ENCODE measurements at regions not wholly inside any gene's neighbourhood (a gene's known extent, or its start where the extent isn't known, plus 50 kb on each side); places are given as distances from the start of the nearest gene placed in this dataset.

DNA sequence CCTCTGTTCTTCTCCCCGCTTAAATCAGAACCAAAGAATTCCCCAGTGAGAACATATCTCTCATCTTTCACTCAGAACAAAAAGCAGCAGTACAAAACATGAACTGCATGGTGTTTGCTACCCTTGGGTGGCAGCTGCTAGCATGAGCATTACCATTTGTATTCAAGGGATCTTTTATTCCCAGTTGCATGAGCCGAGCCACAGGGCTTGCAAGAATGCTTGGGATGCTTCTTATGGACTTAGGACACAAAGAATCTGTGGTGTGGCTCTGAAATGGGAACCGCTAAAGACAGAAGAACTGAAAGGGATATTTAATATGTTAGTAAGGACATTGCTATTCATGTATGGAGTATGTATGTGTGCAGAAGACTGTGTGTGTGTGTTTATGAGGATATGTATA is 190.6 kb downstream of the TMX1 start:
- DNase-seq (no peak), ATAC-seq (ENCODE audit: low read depth) (no peak)
- no peaks in the 10 kb centered on the region for H3K4me1 Mint-ChIP-seq
- H3K36me3 Mint-ChIP-seq = no peaks in the 10 kb centered on the region
- no peak overlapping the region for H3K4me3 Mint-ChIP-seq
- POLR2A ChIA-PET = no interaction called here
- peaks cover 29% of the 10 kb centered on the region for H3K27me3 Mint-ChIP-seq
- peaks cover 3% of the 10 kb centered on the region for H3K9me3 Mint-ChIP-seq
- H3K27ac Mint-ChIP-seq = no peak overlapping the region

DNA sequence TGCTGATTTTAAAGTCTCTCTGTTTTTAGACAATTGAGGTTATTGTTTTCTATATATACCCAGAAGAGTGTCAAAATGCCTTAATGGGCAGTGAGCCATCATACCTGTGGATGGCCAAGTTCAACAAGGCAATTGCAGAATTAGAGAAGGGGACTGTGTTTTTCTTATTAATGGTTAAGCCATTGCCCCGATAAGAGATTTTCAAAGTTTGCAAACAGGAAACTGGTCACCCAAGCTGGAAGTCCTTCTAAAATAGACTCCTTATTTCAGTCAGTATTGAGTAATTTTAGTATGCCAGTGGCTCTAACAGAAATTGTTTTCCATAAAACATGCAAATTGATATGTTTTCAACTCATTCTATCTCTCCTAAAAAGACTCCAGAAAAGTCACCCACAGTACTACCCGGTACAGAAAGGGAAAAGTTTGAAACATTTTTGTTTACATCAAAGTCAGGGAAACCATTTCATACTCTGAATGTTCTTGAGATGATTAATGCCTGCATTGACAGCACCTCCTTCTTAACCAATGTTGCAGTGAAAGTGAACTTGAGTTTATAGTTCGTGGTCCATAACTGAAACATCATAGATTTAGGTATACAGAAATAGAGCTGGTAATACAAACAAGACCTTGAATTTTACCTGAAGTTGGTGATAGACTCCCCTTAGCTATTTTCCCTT is 191.1 kb downstream of the TMX1 start:
- Mint-ChIP-seq H3K4me1 (no peaks in the 10 kb centered on the region), H3K36me3 (no peaks in the 10 kb centered on the region), H3K27ac (no peak overlapping the region), H3K4me3 (no peak overlapping the region), H3K9me3 (peaks cover 3% of the 10 kb centered on the region), H3K27me3 (peaks cover 29% of the 10 kb centered on the region)
- DNase-seq = no peak
- no peak for ATAC-seq (ENCODE audit: low read depth)
- POLR2A ChIA-PET = no interaction called here

DNA sequence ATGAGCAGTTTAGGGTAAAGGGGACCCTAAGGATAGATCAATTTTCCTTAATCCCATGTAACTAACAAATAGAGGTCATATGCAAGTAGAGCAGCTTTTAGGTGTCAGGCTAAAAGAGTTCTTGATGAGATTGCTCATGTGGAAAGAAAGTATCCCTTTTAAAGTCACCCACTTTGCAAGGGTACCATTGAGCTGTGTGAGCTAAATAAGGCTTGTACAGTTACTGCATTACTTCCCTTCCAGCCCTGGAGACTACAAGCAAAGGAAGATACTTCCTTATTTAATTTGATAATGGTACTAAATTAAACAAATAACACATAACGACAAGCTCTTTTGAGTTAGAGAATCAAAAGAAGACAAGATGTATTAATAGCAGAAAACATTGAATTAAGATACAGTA is 191.7 kb downstream of the TMX1 start:
- DNase-seq = no peak
- peaks cover 27% of the 10 kb centered on the region for H3K27me3 Mint-ChIP-seq
- H3K4me1 Mint-ChIP-seq = no peaks in the 10 kb centered on the region
- H3K9me3 Mint-ChIP-seq = peaks cover 3% of the 10 kb centered on the region
- H3K27ac Mint-ChIP-seq = no peak overlapping the region
- POLR2A ChIA-PET = no interaction called here
- no peak overlapping the region for H3K4me3 Mint-ChIP-seq
- no peaks in the 10 kb centered on the region for H3K36me3 Mint-ChIP-seq
- no peak for ATAC-seq (ENCODE audit: low read depth)

GRCh38 chr14:51432302-51432948 is 192.4 kb downstream of the TMX1 start:
- H3K27ac Mint-ChIP-seq = no peak overlapping the region
- H3K4me3 Mint-ChIP-seq = no peak overlapping the region
- no peaks in the 10 kb centered on the region for H3K36me3 Mint-ChIP-seq
- H3K4me1 Mint-ChIP-seq = no peaks in the 10 kb centered on the region
- ATAC-seq (ENCODE audit: low read depth) (no peak), DNase-seq (no peak)
- H3K9me3 Mint-ChIP-seq = peaks cover 3% of the 10 kb centered on the region
- POLR2A ChIA-PET = no interaction called here
- peaks cover 25% of the 10 kb centered on the region for H3K27me3 Mint-ChIP-seq

DNA sequence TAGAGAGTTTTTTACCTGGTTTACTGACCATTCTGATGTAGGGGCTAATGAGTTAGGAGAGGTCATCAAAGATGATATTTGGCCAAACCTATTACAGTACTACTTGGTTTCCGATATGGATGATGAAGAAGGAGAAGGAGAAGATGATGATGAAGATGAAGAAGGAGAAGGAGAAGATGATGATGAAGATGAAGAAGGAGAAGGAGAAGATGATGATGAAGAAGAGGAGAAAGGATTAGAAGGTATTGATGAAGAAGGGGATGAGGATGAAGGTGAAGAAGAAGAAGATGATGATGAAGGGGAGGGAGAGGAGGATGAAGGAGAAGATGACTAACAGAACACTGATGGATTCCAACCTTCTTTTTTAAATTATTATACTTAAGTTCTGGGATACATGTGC is 196.6 kb downstream of the TMX1 start:
- H3K4me3 Mint-ChIP-seq = no peak overlapping the region
- POLR2A ChIA-PET = no interaction called here
- no peaks in the 10 kb centered on the region for H3K4me1 Mint-ChIP-seq
- H3K27ac Mint-ChIP-seq = no peak overlapping the region
- H3K9me3 Mint-ChIP-seq = no peaks in the 10 kb centered on the region
- no peaks in the 10 kb centered on the region for H3K36me3 Mint-ChIP-seq
- ATAC-seq (ENCODE audit: low read depth) (no peak), DNase-seq (no peak)
- H3K27me3 Mint-ChIP-seq = peaks cover 16% of the 10 kb centered on the region

DNA sequence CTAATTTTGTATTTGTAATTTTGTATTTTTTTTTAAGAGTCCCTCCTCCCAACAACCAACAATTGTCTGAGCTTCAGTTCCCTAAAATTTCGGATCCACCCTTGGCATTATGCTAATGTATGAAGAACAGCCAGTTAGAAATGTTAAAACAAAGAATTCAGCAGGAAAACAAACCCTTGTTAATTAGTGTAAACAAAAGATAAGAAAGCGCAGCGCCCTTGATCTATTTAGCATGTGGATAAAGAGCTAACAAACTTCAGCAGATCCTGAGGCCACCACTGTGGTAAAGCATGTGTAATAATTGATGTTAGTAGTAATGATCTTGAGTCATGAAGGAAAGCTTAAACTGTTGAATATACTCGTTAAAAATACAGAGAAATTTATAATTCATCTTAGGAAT is 199.8 kb downstream of the TMX1 start:
- Mint-ChIP-seq H3K27me3 (peaks cover 11% of the 10 kb centered on the region), H3K36me3 (no peaks in the 10 kb centered on the region), H3K4me1 (no peaks in the 10 kb centered on the region), H3K27ac (no peak overlapping the region), H3K4me3 (no peak overlapping the region), H3K9me3 (no peaks in the 10 kb centered on the region)
- ATAC-seq (ENCODE audit: low read depth) (no peak), DNase-seq (no peak)
- POLR2A ChIA-PET = no interaction called here

GRCh38 chr14:51441001-51441400 is 201.0 kb downstream of the TMX1 start:
- Mint-ChIP-seq H3K4me1 (no peaks in the 10 kb centered on the region), H3K27me3 (peaks cover 8% of the 10 kb centered on the region), H3K4me3 (no peak overlapping the region), H3K27ac (no peak overlapping the region), H3K9me3 (no peaks in the 10 kb centered on the region), H3K36me3 (no peaks in the 10 kb centered on the region)
- POLR2A ChIA-PET = no interaction called here
- DNase-seq (no peak), ATAC-seq (ENCODE audit: low read depth) (no peak)

- Mint-ChIP-seq H3K27ac (no peak overlapping the region), H3K4me1 (no peaks in the 10 kb centered on the region), H3K36me3 (no peaks in the 10 kb centered on the region), H3K27me3 (peaks cover 8% of the 10 kb centered on the region), H3K9me3 (no peaks in the 10 kb centered on the region), H3K4me3 (no peak overlapping the region)
- ATAC-seq (ENCODE audit: low read depth) = no peak
- POLR2A ChIA-PET = no interaction called here
- DNase-seq = no peak
Measured at GRCh38 chr14:51442513-51443175, 202.6 kb downstream of the TMX1 start.

DNA sequence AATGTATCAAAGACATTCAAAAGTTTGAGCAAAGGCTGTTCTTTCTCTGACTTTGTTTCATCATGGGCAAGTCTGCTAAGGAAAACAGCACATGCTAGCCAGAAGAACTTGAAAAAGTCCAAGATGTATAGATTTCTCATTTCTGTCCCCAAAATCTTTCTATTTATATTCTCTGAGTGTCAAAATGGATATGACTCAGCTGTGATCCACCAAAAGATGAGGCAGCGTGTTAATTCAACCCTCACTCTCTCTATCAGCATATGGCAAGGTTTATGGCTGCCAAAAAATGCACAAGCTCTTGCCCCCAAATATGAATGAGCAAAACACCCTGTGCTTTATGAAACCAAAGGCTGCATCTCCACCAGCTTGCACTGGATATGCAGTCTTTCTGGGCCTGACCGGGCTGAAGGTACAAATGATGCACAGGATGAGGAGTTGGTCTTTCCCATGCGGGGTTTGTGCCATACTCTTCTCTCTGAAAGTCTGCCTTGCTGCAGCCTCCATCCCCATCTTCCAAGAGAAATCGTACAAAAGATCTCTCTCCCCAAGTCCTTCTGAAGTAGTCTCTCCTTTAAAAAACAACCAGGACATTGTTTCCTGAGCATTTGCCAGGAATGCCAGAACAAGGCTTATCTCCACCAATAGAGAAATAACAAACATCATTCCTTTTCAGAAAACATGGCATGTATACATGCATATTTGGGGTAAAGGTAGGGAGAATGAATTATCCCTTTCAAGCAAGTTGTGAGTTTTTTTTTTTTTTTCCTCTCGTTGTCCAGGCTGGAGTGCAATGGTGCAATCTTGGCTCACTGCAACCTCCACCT is 203.4 kb downstream of the TMX1 start:
- POLR2A ChIA-PET = no interaction called here
- H3K4me3 Mint-ChIP-seq = no peak overlapping the region
- H3K36me3 Mint-ChIP-seq = no peaks in the 10 kb centered on the region
- no peaks in the 10 kb centered on the region for H3K4me1 Mint-ChIP-seq
- H3K27me3 Mint-ChIP-seq = peaks cover 8% of the 10 kb centered on the region
- ATAC-seq (ENCODE audit: low read depth) (no peak), DNase-seq (no peak)
- no peak overlapping the region for H3K27ac Mint-ChIP-seq
- no peaks in the 10 kb centered on the region for H3K9me3 Mint-ChIP-seq

DNA sequence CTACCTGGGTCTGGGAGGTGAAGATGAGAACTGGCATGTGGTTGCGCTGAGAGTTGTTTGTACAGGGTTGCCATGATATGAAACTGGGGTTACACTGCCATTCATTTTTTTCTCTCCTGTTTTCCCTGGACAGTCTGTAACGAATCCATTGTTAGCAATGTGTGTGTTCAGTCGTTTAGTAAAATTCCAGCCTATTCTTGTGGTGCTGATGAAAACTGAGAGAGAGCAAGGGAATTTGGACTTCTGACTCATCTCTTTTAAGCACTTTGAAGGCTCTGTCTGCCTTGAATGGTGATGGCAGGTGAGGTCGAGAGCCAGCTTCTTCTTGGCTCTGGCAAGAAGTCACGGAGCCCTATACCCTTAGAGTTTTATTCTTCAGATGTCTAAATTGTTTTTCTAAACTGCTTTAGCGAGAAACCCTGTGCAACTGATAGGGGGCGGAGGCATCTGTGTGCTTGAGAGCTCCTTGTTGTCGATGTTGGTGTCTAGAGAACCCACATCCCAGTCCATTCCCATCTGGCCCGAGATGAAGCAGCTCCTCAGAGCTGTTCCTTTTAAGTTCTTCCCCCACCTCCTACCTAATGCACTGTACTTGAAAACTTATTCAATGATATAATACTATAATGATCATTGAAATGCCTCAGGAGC is 204.4 kb downstream of the TMX1 start:
- Mint-ChIP-seq H3K36me3 (no peaks in the 10 kb centered on the region), H3K4me1 (no peaks in the 10 kb centered on the region), H3K4me3 (no peak overlapping the region), H3K27me3 (peaks cover 7% of the 10 kb centered on the region), H3K27ac (no peak overlapping the region), H3K9me3 (no peaks in the 10 kb centered on the region)
- ATAC-seq (ENCODE audit: low read depth) (no peak), DNase-seq (no peak)
- POLR2A ChIA-PET = no interaction called here

GRCh38 chr14:51445001-51445390 is 204.9 kb downstream of the TMX1 start:
- no peaks in the 10 kb centered on the region for H3K9me3 Mint-ChIP-seq
- no peaks in the 10 kb centered on the region for H3K36me3 Mint-ChIP-seq
- ATAC-seq (ENCODE audit: low read depth) (no peak), DNase-seq (no peak)
- no peak overlapping the region for H3K4me3 Mint-ChIP-seq
- H3K27ac Mint-ChIP-seq = no peak overlapping the region
- H3K4me1 Mint-ChIP-seq = no peaks in the 10 kb centered on the region
- POLR2A ChIA-PET = no interaction called here
- H3K27me3 Mint-ChIP-seq = peaks cover 4% of the 10 kb centered on the region

DNA sequence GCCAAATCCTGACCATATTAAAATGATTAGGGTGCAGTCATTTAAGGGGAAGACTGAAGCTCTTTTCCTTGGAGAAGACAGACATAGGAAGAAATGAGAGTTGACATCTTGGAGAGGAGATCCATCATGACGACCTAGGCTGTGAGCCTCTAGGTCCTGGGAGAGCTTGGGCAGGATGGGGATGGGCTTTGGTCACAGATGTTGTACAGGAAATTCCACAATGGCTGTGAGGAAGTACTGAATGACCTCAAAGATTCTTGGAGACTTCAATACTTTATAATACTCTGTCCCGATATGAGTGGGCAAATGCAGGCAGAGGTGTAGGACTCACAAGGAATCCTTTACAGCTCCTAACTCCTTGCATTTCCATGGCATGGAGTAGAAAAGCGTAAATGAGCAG is 204.9 kb upstream of the FRMD6 start:
- Mint-ChIP-seq H3K27me3 (no peaks in the 10 kb centered on the region), H3K4me1 (no peaks in the 10 kb centered on the region), H3K36me3 (no peaks in the 10 kb centered on the region), H3K9me3 (no peaks in the 10 kb centered on the region), H3K27ac (no peak overlapping the region), H3K4me3 (no peak overlapping the region)
- POLR2A ChIA-PET = no interaction called here
- ATAC-seq (ENCODE audit: low read depth) (no peak), DNase-seq (no peak)

DNA sequence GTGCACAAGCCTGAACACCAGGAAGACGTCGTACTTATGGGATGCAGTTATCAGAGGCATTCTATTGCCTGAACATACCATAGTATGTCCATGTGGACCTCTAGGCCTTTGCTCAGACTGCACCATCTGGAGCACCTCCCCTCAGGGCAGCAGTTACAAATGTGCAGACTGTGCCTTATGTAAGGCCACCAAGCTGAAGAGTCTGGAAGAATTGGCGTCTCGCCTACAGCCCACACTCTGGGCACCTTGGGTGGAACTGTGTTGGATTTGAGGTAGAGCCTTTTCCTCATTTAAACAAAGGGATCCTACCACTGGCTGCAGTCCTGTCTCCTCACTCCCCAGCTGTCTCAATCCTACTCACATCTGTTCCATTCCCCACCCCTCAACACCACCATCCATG is 204.3 kb upstream of the FRMD6 start:
- H3K27me3 Mint-ChIP-seq = no peaks in the 10 kb centered on the region
- H3K4me3 Mint-ChIP-seq = no peak overlapping the region
- no peaks in the 10 kb centered on the region for H3K4me1 Mint-ChIP-seq
- H3K36me3 Mint-ChIP-seq = no peaks in the 10 kb centered on the region
- POLR2A ChIA-PET = no interaction called here
- DNase-seq = no peak
- no peak for ATAC-seq (ENCODE audit: low read depth)
- H3K27ac Mint-ChIP-seq = no peak overlapping the region
- no peaks in the 10 kb centered on the region for H3K9me3 Mint-ChIP-seq

Measured in activated naive CD8-positive, alpha-beta T cell treated with anti-CD3 and anti-CD28 coated beads, Interleukin-2, amount 10 ng/mL, durations not matched to agents 7 days and 5 days (primary cell).